K562 (cell line): ENCODE measurements at regions not wholly inside any gene's neighbourhood (a gene's known extent, or its start where the extent isn't known, plus 50 kb on each side); places are given as distances from the start of the nearest gene placed in this dataset.

Experiments used
- ASH1L ChIP-seq: fragments of 450-650 bp; IDR thresholded peaks from 2 replicates; pipeline ENCODE4 v1.6.1; 2018; ENCODE audit warnings: borderline replicate concordance, mild to moderate bottlenecking, low read depth; ENCODE audit not compliant: partially characterized antibody
- COPS2 ChIP-seq: fragments of 450-650 bp; conservative IDR thresholded peaks from 2 replicates; pipeline ENCODE4 v1.6.1; 2016; ENCODE audit warnings: mild to moderate bottlenecking, moderate library complexity
- ELK3 ChIP-seq: fragments of 450-650 bp; formaldehyde crosslinking; IDR thresholded peaks from 2 replicates; pipeline ENCODE4 v1.4.0; 2020; ENCODE audit warnings: mild to moderate bottlenecking
- ESRRA ChIP-seq: fragments of 450-650 bp; IDR thresholded peaks from 2 replicates; pipeline ENCODE4 v1.6.1; 2014; ENCODE audit warnings: low read depth, mild to moderate bottlenecking, moderate library complexity, borderline replicate concordance
- HIVEP1 ChIP-seq: fragments of 250-450 bp; sonication (Bioruptor Pico); IDR thresholded peaks from 2 replicates; pipeline ENCODE4 v1.4.0; 2020; ENCODE audit warnings: mild to moderate bottlenecking
- LARP7 ChIP-seq: fragments of 450-650 bp; IDR thresholded peaks from 2 replicates; pipeline ENCODE4 v1.6.1; 2016
- NEUROD1 ChIP-seq: fragments of 150-350 bp; IDR thresholded peaks from 2 replicates; pipeline ENCODE4 v1.6.1; 2014; ENCODE audit warnings: borderline replicate concordance, low read length, low read depth; ENCODE audit not compliant: partially characterized antibody
- POLR2G ChIP-seq: fragments of 200-400 bp; formaldehyde crosslinking; IDR thresholded peaks from 2 replicates; pipeline ENCODE4 v1.6.1; 2017; ENCODE audit warnings: low read depth, mild to moderate bottlenecking, antibody characterized with exemption, low read length, moderate library complexity
- ZBED1 ChIP-seq: IDR thresholded peaks from 2 replicates; pipeline ENCODE4 v1.6.1; 2014
- ZC3H8 ChIP-seq: fragments of 450-650 bp; IDR thresholded peaks from 2 replicates; pipeline ENCODE4 v1.6.1; 2017
- ZNF184 ChIP-seq: sonication (generic); formaldehyde crosslinking; IDR thresholded peaks from 2 replicates; pipeline ENCODE4 v1.5.0; 2020; ENCODE audit warnings: missing genetic modification reagents
- ZNF318 ChIP-seq, 2 experiments: fragments of 450-650 bp; IDR thresholded peaks; 2 replicates each; pipeline ENCODE4 v1.6.1; 2016; ENCODE audit warnings: mild to moderate bottlenecking in 2 of 2, borderline replicate concordance in 1 of 2, low read depth in 1 of 2, moderate library complexity in 1 of 2
- ZNF644 ChIP-seq: fragments of 200-800 bp; sonication (Bioruptor generic); IDR thresholded peaks from 2 replicates; pipeline ENCODE4 v1.6.1; 2016; ENCODE audit warnings: low read depth, missing genetic modification characterization, missing compliant biosample characterization
- ZNF695 ChIP-seq: fragments of 450-650 bp; formaldehyde crosslinking; IDR thresholded peaks from 2 replicates; pipeline ENCODE4 v1.4.0; 2020; ENCODE audit warnings: mild to moderate bottlenecking, moderate library complexity
- ZNF740 ChIP-seq, 3 experiments: fragments of 200-800 bp in 1 of 3; sonication (Bioruptor generic) in 1 of 3; sonication (generic) in 1 of 3; formaldehyde crosslinking in 1 of 3; IDR thresholded peaks; 2 replicates each; pipeline versions ENCODE4 v1.6.1 to v1.8.0; 2016 to 2022; ENCODE audit warnings: mild to moderate bottlenecking in 2 of 3, missing compliant biosample characterization in 2 of 3, missing genetic modification characterization in 2 of 3, missing genetic modification reagents in 1 of 3

- no peak for TF ChIP-seq ELK3 (CRISPR knock-in tag)
- no peak for TF ChIP-seq ZC3H8
- no peak for TF ChIP-seq ZNF184 (CRISPR knock-in tag)
- peak in 1 of 2 experiments; percentile 96; a peak in 2 of 4 replicates for TF ChIP-seq ZNF318 (IDR thresholded peaks at IDR 0.05; ENCODE audit: borderline replicate concordance in 1 of 2, low read depth in 1 of 2)
- TF ChIP-seq ESRRA, result peak; percentile 96
- TF ChIP-seq ZNF695 (CRISPR knock-in tag), result peak; percentile 61; the same call in 1 of the 2 replicates
- peak; percentile 97 for TF ChIP-seq ASH1L
- peak; percentile 93 for TF ChIP-seq POLR2G
- peak; percentile 78 for TF ChIP-seq NEUROD1
- no peak; the same call in 1 of the 2 replicates for TF ChIP-seq LARP7
- peak; percentile 43; the same call in 1 of the 2 replicates for TF ChIP-seq ZNF740 (CRISPR knock-in tag; IDR thresholded peaks at IDR 0.05)
- TF ChIP-seq ZNF740 (tag; IDR thresholded peaks at IDR 0.05), result no peak; a peak in 1 of 4 replicates
- no peak for TF ChIP-seq COPS2
- TF ChIP-seq ZNF644, result 0 out of 2 replicates have a peak, but pooled peaks have one; percentile 66
- TF ChIP-seq HIVEP1 (CRISPR knock-in tag), result no peak
- TF ChIP-seq ZBED1, result peak; percentile 96
Measured at GRCh38 chr6:26285143-26286134, 79.6 kb upstream of the BTN3A2 start (continued).
